ENCODE measurements at regions not wholly inside any gene's neighbourhood (a gene's known extent, or its start where the extent isn't known, plus 50 kb on each side); places are given as distances from the start of the nearest gene placed in this dataset.

DNA sequence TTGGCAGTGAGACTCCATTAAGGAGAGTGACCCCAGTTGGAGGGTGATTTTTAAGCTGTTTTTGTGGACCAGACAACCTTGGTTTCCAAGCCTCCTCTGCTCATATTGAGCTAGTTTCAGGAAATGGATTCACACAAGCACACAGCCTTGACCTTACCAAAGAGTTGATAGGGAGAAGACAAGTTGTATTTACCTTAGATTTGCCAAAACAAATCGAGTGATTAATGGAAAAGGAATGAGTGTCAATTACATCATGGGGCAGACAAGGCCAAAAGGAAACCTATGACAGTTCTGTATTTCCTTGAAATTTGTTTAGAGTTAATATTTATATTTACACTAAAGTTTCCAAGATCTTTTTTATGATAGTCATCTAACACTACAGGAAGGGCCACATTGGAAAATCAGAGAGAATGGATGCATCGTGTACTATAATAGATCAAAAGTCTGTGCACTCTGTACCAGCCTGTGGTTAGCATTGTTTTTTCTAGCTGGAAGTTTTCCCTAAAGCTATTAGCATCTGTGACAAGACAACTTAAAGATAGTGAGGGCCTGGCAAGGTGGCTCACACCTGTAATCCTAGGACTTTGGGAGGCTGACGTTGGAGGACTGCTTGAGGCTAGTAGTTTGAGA lies 86.0 kb upstream of the FER start:
- DNase-seq (ENCODE audit: low spot score) = no peak
- no peaks in the 10 kb centered on the region for H3F3A ChIP-seq (replicated peaks; ENCODE audit: low read depth)
- H3K27me3 ChIP-seq (ENCODE audit: insufficient read depth) = no peaks in the 10 kb centered on the region
- ATAC-seq = no peak
- no peak for TF ChIP-seq EZH2phosphoT487 (IDR thresholded peaks at IDR 0.05; ENCODE audit: unreplicated experiment)
- TF ChIP-seq CTCF (conservative IDR thresholded peaks at IDR 0.05; ENCODE audit: low read depth in 2 of 2) = no peak
- TF ChIP-seq STAT1 (IDR thresholded peaks at IDR 0.05; ENCODE audit: unreplicated experiment) = no peak
- TF ChIP-seq ZNF331 (CRISPR knock-in tag; IDR thresholded peaks at IDR 0.05; ENCODE audit: low read depth) = no peak
- TF ChIP-seq, protein P1, sequence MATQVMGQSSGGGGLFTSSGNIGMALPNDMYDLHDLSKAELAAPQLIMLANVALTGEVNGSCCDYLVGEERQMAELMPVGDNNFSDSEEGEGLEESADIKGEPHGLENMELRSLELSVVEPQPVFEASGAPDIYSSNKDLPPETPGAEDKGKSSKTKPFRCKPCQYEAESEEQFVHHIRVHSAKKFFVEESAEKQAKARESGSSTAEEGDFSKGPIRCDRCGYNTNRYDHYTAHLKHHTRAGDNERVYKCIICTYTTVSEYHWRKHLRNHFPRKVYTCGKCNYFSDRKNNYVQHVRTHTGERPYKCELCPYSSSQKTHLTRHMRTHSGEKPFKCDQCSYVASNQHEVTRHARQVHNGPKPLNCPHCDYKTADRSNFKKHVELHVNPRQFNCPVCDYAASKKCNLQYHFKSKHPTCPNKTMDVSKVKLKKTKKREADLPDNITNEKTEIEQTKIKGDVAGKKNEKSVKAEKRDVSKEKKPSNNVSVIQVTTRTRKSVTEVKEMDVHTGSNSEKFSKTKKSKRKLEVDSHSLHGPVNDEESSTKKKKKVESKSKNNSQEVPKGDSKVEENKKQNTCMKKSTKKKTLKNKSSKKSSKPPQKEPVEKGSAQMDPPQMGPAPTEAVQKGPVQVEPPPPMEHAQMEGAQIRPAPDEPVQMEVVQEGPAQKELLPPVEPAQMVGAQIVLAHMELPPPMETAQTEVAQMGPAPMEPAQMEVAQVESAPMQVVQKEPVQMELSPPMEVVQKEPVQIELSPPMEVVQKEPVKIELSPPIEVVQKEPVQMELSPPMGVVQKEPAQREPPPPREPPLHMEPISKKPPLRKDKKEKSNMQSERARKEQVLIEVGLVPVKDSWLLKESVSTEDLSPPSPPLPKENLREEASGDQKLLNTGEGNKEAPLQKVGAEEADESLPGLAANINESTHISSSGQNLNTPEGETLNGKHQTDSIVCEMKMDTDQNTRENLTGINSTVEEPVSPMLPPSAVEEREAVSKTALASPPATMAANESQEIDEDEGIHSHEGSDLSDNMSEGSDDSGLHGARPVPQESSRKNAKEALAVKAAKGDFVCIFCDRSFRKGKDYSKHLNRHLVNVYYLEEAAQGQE (IDR thresholded peaks at IDR 0.05; ENCODE audit: unreplicated experiment) = no peak
- TF ChIP-seq EZH2 (IDR thresholded peaks at IDR 0.05; ENCODE audit: low read depth, unreplicated experiment) = no peak
- no peak for TF ChIP-seq NANOG (IDR thresholded peaks at IDR 0.05; ENCODE audit: borderline replicate concordance)
- TF ChIP-seq POLR2AphosphoS5 (IDR thresholded peaks at IDR 0.05; ENCODE audit: low read depth) = no peak
- TF ChIP-seq, protein P2, sequence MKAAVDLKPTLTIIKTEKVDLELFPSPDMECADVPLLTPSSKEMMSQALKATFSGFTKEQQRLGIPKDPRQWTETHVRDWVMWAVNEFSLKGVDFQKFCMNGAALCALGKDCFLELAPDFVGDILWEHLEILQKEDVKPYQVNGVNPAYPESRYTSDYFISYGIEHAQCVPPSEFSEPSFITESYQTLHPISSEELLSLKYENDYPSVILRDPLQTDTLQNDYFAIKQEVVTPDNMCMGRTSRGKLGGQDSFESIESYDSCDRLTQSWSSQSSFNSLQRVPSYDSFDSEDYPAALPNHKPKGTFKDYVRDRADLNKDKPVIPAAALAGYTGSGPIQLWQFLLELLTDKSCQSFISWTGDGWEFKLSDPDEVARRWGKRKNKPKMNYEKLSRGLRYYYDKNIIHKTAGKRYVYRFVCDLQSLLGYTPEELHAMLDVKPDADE (IDR thresholded peaks at IDR 0.05) = no peak
- no peak for TF ChIP-seq ZNF114 (CRISPR knock-in tag; IDR thresholded peaks at IDR 0.05)
- no peak for TF ChIP-seq JUNB (IDR thresholded peaks at IDR 0.05; ENCODE audit: unreplicated experiment)
- no peak for TF ChIP-seq ZNF462 (CRISPR knock-in tag; IDR thresholded peaks at IDR 0.05)
- TF ChIP-seq CREB1 (CRISPR knock-in tag; IDR thresholded peaks at IDR 0.05; ENCODE audit: low read depth) = no peak
- H3K4me1 ChIP-seq (ENCODE audit: insufficient read depth) = no peaks in the 10 kb centered on the region
- H3K36me3 ChIP-seq (ENCODE audit: insufficient read depth) = no peaks in the 10 kb centered on the region
- no peak overlapping the region for H3K4me3 ChIP-seq
- H3K27ac ChIP-seq (ENCODE audit: low read depth) = no peak overlapping the region
- Mint-ChIP-seq H3K36me3 (ENCODE audit: low read depth) (no peaks in the 10 kb centered on the region), H3K27ac (no peak overlapping the region), H3K4me3 (no peak overlapping the region), H3K4me1 (no peaks in the 10 kb centered on the region), H3K9me3 (peaks cover 3% of the 10 kb centered on the region; the same call in 1 of the 3 replicates), H3K27me3 (ENCODE audit: insufficient read depth, low read depth, poor library complexity) (no peaks in the 10 kb centered on the region)
- no peak overlapping the region for H2AFZ ChIP-seq
- peaks cover 4% of the 10 kb centered on the region; the same call in 1 of the 2 replicates for H3K9me2 ChIP-seq (ENCODE audit: insufficient read depth)
- H3K4me2 ChIP-seq = no peak overlapping the region
- H4K20me1 ChIP-seq (replicated peaks; ENCODE audit: insufficient read depth) = no peaks in the 10 kb centered on the region
- H3K79me2 ChIP-seq (replicated peaks; ENCODE audit: insufficient read depth) = no peaks in the 10 kb centered on the region

Measured in GM23338 (cell line).